Stimulated activated effector memory CD8-positive, alpha-beta T cell treated with anti-CD3 and anti-CD28 coated beads, Interleukin-12 subunit alpha, Interleukin-12 subunit beta, amount 100 ng/mL, for 72 hours (primary cell): ENCODE measurements at regions not wholly inside any gene's neighbourhood (a gene's known extent, or its start where the extent isn't known, plus 50 kb on each side); places are given as distances from the start of the nearest gene placed in this dataset.

Source experiments
- ATAC-seq: fragments of 150-1000 bp; cut with Tn5 transposase; 2 replicates; pipeline ENCODE4 v1.10.0; 2021
- DNase-seq, 2 donors: peaks; one replicate each; pipeline ENCODE4 v3.0.0; 2021 to 2022; ENCODE audit warnings: low spot score in 2 of 2
- H3K27ac Mint-ChIP-seq: one replicate; pipeline ENCODE4 v1.8.0; 2022; ENCODE audit warnings: mild to moderate bottlenecking, mixed read lengths
- H3K36me3 Mint-ChIP-seq: one replicate; pipeline ENCODE4 v1.8.0; 2022; ENCODE audit warnings: mild to moderate bottlenecking, mixed read lengths
- H3K4me1 Mint-ChIP-seq: one replicate; pipeline ENCODE4 v1.8.0; 2022; ENCODE audit warnings: mixed read lengths
- H3K4me3 Mint-ChIP-seq: one replicate; pipeline ENCODE4 v1.8.0; 2022; ENCODE audit warnings: mild to moderate bottlenecking, mixed read lengths
- H3K9me3 Mint-ChIP-seq: one replicate; pipeline ENCODE4 v1.8.0; 2022; ENCODE audit warnings: mixed read lengths

DNA sequence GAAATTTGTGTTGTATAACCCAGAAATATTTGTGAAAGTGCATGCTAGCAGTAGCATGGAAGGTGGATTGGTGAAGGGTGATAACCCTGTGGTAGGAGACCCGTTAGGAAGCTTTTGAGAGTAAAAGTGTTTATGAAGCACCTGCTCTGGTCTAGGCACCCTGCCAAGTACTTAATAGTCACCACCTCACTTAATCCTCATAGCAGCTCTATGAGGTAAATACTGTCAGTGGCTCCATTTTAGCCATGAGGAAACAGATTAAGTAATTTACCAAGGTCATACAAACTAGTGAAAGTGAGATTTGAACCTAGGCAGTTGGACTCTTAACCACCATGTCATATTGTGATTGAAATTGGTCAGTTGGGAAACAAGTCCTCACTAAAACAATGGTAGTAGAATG lies 66.8 kb downstream of the TET3 start:
- Mint-ChIP-seq H3K4me1 (peaks cover 35% of the 10 kb centered on the region), H3K36me3 (peaks cover 24% of the 10 kb centered on the region), H3K4me3 (no peak overlapping the region), H3K27ac (no peak overlapping the region), H3K9me3 (no peaks in the 10 kb centered on the region)
- DNase-seq (no peak), ATAC-seq (no peak)

DNA sequence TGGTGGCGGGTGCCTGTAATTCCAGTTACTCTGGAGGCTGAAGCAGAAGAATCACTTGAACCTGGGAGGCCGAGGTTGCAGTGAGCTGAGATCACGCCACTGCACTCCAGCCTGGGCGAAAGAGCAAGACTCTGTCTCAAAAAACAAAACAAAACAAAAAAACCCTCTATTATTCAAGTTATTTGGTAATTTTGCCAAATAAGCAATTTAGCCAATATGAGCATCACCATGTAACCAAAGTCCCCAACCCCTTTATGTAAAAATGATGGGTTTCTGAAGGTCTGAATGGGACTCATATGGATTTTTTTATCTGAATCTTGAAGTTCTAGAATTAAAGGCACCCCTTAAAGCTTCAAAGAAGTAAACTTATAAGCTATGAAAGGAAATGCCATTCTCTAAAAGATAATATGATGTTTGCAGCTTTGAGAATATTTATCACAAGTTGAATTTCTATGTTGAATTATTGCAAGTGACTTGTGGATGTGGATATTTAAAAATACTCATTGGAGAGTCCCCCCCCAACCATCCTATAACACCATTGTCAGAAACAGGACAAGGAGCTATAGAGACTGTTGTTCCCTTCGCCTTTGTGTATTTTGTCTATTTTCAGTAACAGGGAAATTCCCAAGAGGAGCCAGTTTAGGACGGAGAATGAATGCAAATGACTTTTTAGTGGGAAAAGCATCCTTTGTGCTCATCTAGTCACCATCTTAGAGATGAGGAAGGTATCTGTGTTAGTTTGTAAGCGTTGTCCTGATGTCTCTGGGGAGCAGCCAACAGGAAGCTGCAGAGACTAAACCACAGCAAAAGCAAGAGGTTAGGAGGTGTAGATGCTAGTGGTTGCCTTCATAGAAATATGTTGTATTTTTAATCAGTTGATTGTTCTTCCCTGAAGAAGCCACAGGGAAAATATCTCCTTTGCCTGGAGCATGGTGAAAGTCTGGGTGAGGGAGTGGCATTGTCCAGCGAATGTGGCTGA lies 68.3 kb downstream of the TET3 start:
- Mint-ChIP-seq H3K9me3 (no peaks in the 10 kb centered on the region), H3K4me3 (no peak overlapping the region), H3K27ac (peak overlapping the region; percentile 52), H3K36me3 (peaks cover 22% of the 10 kb centered on the region), H3K4me1 (peaks cover 35% of the 10 kb centered on the region)
- ATAC-seq (peak; percentile 43), DNase-seq (no peak)

DNA sequence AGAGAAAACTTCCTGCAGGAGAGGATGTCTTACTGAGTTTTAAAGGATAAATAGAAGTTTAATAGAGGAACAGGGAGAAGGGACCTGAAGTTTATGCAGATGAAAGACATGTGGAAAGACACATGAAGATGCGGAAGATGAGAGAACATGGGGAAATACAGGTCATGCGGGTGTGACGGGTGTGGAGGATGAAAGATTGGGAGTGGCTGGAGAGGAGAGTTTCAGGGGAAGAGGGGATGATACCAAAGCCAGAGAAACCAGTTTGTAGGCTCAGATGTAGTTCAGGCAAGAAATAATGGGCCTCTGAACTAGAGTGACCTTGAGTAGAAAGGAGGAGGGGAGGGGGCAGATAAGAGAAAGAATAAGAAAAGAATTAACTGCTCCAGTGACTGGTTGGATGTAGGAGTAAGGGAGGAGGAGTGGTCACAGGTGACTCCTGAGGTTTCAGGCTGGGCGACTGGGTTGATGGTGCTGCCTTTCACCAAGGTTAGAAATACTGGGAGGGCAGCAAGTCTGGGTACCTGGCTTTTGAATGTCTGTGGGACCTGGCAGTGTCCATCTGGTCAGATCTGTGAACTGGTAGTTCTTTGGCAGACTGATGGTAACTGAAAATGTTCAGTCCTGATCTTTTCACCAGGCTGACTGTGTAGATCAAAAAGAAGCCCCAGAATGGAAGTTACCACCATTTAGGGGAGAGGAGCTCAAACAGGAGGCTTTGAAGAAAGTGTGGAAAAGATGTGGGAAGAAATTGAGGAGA lies 69.4 kb downstream of the TET3 start:
- H3K4me1 Mint-ChIP-seq, result peaks cover 26% of the 10 kb centered on the region
- peak overlapping the region; percentile 52 for H3K27ac Mint-ChIP-seq
- H3K4me3 Mint-ChIP-seq, result no peak overlapping the region
- peaks cover 17% of the 10 kb centered on the region for H3K36me3 Mint-ChIP-seq
- DNase-seq (no peak), ATAC-seq (no peak)
- no peaks in the 10 kb centered on the region for H3K9me3 Mint-ChIP-seq

DNA sequence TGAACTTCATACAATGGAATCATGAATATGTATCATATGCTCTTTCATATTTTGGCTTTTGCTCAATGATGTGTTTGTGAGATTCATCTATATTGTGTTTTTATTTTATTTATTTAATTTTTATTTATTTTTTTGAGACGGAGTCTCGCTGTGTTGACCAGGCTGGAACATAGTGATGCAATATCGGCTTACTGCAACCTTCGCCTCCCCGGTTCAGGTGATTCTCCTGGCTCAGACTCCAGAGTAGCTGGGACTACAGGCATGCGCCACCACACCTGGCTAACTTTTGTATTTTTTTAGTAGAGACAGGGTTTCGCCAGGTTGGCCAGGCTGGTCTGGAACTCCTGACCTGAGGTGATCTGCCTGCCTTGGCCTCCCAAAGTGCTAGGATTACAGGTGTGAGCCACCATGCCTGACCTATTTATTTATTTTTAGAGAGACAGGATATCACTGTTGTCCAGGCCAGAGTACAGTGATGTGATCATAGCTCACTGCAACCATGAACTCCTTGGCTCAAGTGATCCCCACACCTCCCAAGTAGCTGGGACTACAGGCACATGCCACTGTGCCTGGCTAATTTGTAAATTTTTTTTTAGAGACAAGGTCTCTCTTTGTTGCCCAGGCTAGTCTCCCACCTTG lies 74.5 kb downstream of the TET3 start:
- Mint-ChIP-seq H3K4me3 (no peak overlapping the region), H3K9me3 (no peaks in the 10 kb centered on the region), H3K4me1 (peaks cover 1% of the 10 kb centered on the region), H3K27ac (no peak overlapping the region), H3K36me3 (peaks cover 15% of the 10 kb centered on the region)
- ATAC-seq (no peak), DNase-seq (no peak)

DNA sequence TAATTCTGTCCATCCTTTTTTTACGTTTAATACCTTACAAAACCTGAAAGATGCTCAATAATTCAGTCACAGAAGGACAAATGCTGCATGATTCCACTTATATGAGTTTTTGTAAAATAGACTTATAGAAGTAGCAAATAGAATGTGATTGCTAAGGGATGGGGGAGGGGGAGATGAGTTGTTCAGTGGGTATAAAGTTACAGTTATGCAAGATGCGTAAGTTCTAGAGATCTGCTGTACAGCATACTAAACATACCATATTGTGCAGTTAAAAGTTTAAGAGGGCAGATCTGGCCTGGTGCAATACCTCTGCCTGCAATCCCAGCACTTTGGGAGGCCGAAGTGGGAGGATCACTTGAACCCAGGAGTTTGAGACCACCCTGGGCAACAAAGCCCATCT lies 78.8 kb downstream of the TET3 start:
- no peak for DNase-seq
- Mint-ChIP-seq H3K36me3 (peaks cover 13% of the 10 kb centered on the region), H3K27ac (no peak overlapping the region), H3K4me3 (no peak overlapping the region), H3K9me3 (no peaks in the 10 kb centered on the region), H3K4me1 (peaks cover 12% of the 10 kb centered on the region)
- no peak for ATAC-seq

DNA sequence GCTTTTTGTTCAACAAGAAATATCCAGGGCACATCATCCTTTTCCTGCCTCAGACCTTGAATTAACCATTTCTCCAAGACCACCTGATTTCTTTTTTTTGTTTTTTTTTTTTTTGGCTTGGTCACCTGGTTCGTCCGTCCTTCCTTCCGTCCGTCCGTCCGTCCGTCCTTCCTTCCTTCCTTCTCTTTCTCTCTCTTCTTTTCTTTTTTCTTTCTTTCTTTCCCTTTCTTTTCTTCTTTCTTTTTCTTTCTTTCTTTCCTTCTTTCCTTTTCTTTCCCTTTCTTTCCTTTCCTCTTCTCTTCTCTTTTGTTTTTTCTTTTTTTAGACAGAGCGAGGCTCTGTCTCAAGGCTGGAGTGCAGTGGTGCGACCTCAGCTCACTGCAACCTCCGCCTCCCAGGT lies 80.7 kb downstream of the TET3 start:
- peaks cover 25% of the 10 kb centered on the region for H3K36me3 Mint-ChIP-seq

DNA sequence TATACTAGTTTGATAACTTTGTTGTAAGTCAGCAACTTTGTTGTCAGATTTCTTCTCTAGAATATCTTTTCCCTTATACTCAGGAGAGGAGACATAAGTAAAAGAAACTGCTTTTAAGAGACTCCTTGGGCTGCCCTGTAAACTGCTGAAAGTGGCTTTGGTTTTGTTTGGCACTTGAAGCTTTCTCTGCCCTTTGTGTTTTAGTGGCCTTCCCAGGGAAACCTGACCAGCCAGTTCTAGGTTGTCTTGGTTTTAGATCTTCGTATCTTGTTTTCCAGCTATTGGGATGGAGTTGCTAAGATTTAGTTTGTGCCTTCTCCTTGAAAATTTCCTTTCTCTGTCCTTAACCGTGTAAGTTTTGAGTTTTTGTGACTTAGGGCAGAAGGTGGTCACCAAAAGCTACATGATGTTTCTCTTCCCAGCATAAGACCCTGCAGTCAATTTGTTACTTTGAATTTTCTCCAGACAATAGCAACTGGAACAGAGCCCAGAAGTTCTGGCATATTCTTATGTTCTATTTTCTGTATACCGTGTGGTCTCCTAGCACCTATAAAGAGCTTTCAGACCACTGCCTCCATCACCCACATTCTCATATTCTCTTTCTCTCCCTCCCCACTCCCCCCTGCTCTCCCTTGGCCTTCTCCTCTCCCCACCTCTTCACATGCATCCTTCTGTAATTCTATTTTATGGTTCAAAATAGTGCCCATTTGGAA lies 81.1 kb downstream of the BOLA3 start:
- no peak overlapping the region for H3K4me3 Mint-ChIP-seq
- no peak for ATAC-seq
- H3K27ac Mint-ChIP-seq, result no peak overlapping the region
- H3K4me1 Mint-ChIP-seq, result peaks cover 12% of the 10 kb centered on the region
- no peaks in the 10 kb centered on the region for H3K9me3 Mint-ChIP-seq
- H3K36me3 Mint-ChIP-seq, result peaks cover 25% of the 10 kb centered on the region
- no peak for DNase-seq

More for the DNA sequence above, 80.7 kb downstream of the TET3 start:
- H3K4me1 Mint-ChIP-seq, result peaks cover 12% of the 10 kb centered on the region
- no peak overlapping the region for H3K4me3 Mint-ChIP-seq
- no peak for DNase-seq
- ATAC-seq, result no peak
- no peaks in the 10 kb centered on the region for H3K9me3 Mint-ChIP-seq
- H3K27ac Mint-ChIP-seq, result peak overlapping the region; percentile 79

DNA sequence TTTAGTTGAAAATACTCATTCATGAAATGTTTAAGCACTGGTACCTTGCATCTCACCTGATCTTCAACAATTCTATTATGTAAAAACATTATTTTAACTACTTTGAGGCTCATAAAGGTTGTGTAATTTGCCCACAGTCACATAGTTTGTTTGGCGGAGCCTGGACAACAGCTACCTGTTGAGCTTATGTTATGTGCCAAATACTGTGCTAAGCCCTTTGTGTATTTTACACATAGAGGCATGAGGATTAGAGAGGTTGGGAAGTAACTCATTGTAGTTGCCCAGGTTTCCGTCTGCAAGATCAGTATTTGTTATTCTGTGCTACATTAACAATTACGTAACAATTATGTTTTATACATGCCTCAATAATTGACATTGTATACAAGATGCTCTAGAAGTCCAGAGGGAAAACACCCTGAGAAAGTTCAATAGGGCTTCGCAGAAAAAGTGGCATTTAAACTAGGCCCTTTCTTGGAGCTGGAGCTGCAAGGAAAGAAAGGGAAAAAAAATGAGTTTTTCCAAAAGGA lies 80.4 kb downstream of the BOLA3 start:
- Mint-ChIP-seq H3K27ac (peak overlapping the region; percentile 68), H3K36me3 (peaks cover 25% of the 10 kb centered on the region)
- ATAC-seq, result no peak

DNA sequence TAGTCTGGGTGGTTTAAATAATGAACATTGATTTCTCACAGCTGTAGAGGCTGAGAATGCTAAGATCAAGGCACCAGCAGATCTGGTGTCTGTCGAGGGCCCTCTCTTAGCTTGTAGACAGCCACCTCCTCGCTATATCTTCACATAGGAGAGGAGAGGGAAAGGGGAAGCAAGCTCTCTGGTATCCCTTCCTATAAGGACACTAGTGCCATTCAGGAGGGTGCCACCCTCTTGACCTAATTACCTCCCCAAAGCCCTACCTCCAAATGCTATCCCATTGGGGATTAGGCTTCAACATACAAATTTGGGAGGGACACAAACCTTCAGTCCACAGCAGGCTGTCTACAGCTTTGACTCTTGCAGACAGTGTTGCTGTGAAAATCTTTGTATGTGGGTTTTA lies 76.7 kb downstream of the BOLA3 start:
- Mint-ChIP-seq H3K4me1 (peaks cover 10% of the 10 kb centered on the region), H3K4me3 (no peak overlapping the region), H3K36me3 (peaks cover 50% of the 10 kb centered on the region), H3K27ac (no peak overlapping the region), H3K9me3 (no peaks in the 10 kb centered on the region)
- ATAC-seq, result no peak
- no peak for DNase-seq

More for the DNA sequence above, 80.4 kb downstream of the BOLA3 start:
- no peak for DNase-seq
- Mint-ChIP-seq H3K4me3 (no peak overlapping the region), H3K4me1 (peaks cover 12% of the 10 kb centered on the region), H3K9me3 (no peaks in the 10 kb centered on the region)

DNA sequence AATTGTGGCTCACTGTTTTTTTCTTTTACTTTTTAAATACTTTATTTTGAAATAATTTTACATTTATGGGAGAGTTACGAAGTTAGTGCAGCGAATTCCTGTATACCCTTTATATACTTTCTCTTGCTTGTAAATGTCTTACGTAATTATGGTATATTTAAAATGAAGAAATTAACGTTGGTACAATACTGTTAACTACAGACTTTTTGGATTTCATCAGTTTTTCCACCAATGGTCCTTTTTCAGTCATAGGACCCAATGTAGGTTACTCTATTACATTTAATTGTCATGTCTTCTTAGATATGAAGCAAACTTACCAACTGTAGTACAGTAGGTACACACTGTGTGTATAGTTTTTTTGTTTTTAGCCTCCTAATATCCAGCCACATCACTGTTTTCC lies 76.3 kb downstream of the BOLA3 start:
- H3K4me3 Mint-ChIP-seq, result no peak overlapping the region
- DNase-seq (no peak), ATAC-seq (no peak)
- H3K4me1 Mint-ChIP-seq, result peaks cover 10% of the 10 kb centered on the region
- no peak overlapping the region for H3K27ac Mint-ChIP-seq
- peaks cover 54% of the 10 kb centered on the region for H3K36me3 Mint-ChIP-seq
- no peaks in the 10 kb centered on the region for H3K9me3 Mint-ChIP-seq

DNA sequence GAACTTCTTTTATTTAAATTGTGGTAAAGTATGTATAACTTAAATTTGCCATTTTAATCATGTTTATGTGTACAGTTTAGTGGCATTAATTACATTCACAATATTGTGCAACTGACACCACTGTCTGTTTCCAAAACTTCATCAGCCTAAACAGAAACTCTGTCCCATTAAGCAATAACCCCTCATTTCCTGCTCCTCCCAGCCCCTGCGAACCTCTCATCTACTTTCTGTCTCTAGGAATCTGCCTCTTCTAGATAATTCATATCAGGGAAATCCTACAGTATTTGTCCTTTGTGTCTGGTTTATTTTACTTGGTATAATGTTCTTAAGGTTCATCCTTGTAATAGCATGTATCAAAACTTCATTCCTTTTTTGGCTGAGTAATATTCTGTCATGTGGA lies 75.1 kb downstream of the BOLA3 start:
- no peak for ATAC-seq
- Mint-ChIP-seq H3K27ac (peak overlapping the region; percentile 14), H3K36me3 (peaks cover 57% of the 10 kb centered on the region)

DNA sequence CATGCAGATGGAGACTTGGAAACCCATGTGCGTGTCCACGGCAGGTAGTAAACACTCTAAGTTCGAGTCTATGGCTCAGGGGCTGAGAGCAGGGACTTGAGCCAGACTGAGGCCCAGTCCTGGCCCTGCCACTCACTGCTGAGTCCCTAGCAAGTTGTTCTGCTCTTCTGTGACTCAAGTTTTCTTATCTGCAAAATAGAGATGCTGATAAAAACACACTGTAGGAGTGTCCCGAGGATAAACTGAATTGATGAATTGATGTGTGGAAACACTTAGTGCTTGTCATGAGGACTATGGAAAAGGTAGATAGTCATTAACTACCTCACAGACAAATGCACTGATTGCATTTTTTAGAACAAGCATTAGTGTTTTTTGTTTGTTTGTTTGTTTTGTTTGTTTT lies 73.2 kb downstream of the BOLA3 start:
- Mint-ChIP-seq H3K4me3 (no peak overlapping the region), H3K36me3 (peaks cover 51% of the 10 kb centered on the region), H3K27ac (no peak overlapping the region), H3K9me3 (no peaks in the 10 kb centered on the region), H3K4me1 (peaks cover 5% of the 10 kb centered on the region)
- ATAC-seq, result no peak
- DNase-seq, result no peak

More for the DNA sequence above, 75.1 kb downstream of the BOLA3 start:
- Mint-ChIP-seq H3K4me3 (no peak overlapping the region), H3K9me3 (no peaks in the 10 kb centered on the region), H3K4me1 (peaks cover 9% of the 10 kb centered on the region)
- no peak for DNase-seq

DNA sequence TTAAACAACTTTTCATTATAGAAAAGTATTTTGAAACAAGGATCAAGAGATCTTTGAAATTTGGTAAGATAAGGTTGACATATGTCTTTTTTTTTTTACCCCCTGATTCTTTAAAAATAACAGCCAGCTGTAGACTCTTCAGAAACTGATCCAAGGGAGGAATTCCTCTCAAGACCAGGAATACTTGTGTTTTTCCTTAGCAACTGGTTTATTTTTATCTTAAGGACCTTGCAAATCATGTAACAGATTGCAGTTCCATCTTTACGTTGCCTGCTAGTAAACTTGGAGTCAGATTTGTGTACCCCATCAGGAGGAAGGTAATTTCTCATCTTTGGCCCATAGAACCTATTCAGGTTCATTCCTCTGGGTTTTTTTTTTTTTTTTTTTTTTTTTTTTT lies 71.6 kb downstream of the BOLA3 start:
- H3K27ac Mint-ChIP-seq, result no peak overlapping the region
- peaks cover 50% of the 10 kb centered on the region for H3K36me3 Mint-ChIP-seq
- ATAC-seq (no peak), DNase-seq (no peak)
- H3K4me3 Mint-ChIP-seq, result no peak overlapping the region
- H3K4me1 Mint-ChIP-seq, result peaks cover 5% of the 10 kb centered on the region
- H3K9me3 Mint-ChIP-seq, result no peaks in the 10 kb centered on the region

DNA sequence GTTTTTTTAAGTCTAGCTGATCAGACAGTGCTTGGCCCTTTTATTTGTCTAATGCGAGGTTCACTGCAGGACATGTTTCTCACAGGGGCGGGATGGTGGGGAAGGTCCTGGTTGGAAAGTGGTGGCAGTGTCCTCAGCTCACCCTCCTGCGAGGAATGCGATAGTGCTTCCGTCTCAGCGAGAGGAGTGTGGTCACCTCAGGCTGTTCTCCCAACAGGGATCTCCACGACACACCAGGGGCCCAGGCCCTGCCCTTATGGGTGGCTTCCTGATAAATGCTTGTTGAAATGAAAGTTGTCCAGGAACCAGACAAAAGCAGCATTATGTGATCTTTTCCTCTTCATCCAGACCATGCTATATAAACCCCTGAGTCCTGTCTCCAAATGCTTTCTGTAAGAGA lies 70.1 kb downstream of the BOLA3 start:
- DNase-seq (no peak), ATAC-seq (no peak)
- Mint-ChIP-seq H3K36me3 (peaks cover 64% of the 10 kb centered on the region), H3K4me3 (no peak overlapping the region), H3K27ac (peak overlapping the region; percentile 20), H3K9me3 (no peaks in the 10 kb centered on the region), H3K4me1 (peaks cover 10% of the 10 kb centered on the region)

DNA sequence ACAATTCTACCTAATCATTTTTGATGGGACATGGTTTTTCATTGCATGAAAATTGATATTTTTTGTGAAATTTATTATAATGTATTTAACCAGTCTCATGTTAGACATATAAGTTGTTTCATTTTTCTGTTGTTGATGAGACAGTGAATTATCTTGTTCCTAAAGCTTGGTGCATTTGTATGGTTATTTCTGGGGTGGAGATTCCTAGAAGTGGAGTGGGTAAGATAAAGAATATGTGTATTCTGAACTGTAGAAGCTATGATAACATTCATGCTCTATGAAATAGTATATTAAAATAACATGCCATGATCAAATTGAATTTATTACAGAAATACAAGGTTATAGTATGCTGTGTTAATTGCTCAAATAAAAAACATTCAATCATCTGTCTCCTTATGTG lies 69.2 kb downstream of the BOLA3 start:
- Mint-ChIP-seq H3K36me3 (peaks cover 66% of the 10 kb centered on the region), H3K4me3 (no peak overlapping the region), H3K9me3 (no peaks in the 10 kb centered on the region), H3K4me1 (peaks cover 7% of the 10 kb centered on the region), H3K27ac (peak overlapping the region; percentile 20)
- no peak for ATAC-seq
- DNase-seq, result no peak
